ENCODE measurements at regions not wholly inside any gene's neighbourhood (a gene's known extent, or its start where the extent isn't known, plus 50 kb on each side); places are given as distances from the start of the nearest gene placed in this dataset.

GRCh38 chr4:189267312-189267965, 673.2 kb upstream of the FRG1 start:
- no peak for TF ChIP-seq POLR2AphosphoS5 (IDR thresholded peaks at IDR 0.05)
- TF ChIP-seq, protein P1, sequence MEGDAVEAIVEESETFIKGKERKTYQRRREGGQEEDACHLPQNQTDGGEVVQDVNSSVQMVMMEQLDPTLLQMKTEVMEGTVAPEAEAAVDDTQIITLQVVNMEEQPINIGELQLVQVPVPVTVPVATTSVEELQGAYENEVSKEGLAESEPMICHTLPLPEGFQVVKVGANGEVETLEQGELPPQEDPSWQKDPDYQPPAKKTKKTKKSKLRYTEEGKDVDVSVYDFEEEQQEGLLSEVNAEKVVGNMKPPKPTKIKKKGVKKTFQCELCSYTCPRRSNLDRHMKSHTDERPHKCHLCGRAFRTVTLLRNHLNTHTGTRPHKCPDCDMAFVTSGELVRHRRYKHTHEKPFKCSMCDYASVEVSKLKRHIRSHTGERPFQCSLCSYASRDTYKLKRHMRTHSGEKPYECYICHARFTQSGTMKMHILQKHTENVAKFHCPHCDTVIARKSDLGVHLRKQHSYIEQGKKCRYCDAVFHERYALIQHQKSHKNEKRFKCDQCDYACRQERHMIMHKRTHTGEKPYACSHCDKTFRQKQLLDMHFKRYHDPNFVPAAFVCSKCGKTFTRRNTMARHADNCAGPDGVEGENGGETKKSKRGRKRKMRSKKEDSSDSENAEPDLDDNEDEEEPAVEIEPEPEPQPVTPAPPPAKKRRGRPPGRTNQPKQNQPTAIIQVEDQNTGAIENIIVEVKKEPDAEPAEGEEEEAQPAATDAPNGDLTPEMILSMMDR (IDR thresholded peaks at IDR 0.05) = no peak
- no peak for TF ChIP-seq POLR2A (IDR thresholded peaks at IDR 0.05)
